ENCODE measurements at regions not wholly inside any gene's neighbourhood (a gene's known extent, or its start where the extent isn't known, plus 50 kb on each side); places are given as distances from the start of the nearest gene placed in this dataset.
A peak's percentile ranks its signal among the peaks of the same experiment; 100 is the strongest.
"Not testable (repeated sequence)": the region's sequence is repeated elsewhere in the genome, so short reads cannot be mapped to it uniquely, and the experiment has no call there.

DNA sequence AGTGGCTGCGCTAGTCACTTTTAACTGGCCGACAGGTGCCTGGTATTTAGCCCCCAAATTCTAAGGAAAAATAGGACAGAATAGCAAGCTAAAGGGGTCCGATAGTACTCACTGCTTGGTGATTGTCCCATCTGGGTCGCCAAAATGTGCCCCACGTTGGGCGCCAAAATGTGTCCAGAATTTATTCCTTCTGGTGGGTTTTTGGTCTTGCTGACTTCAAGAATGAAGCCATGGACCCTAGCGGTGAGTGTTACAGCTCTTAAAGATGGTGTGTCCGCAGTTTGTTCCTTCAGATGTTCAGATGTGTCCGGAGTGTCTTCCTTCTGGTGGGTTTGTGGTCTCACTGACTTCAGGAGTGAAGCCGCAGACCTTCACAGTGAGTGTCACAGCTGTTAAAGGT, 144.8 kb upstream of the XIRP2 start:
- DNase-seq = peak in 2 of 5 donors; percentile 2 to 4
- H3K36me3 ChIP-seq (ENCODE audit: insufficient read depth, low read length); H3K36me3 Mint-ChIP-seq; H3K27ac Mint-ChIP-seq; H3K27me3 Mint-ChIP-seq; CTCF ChIA-PET (ENCODE audit: partially characterized antibody); H3K4me1 ChIP-seq (ENCODE audit: insufficient read depth, low read length); H3K27me3 ChIP-seq (ENCODE audit: insufficient read depth, low read length); POLR2A ChIA-PET (ENCODE audit: partially characterized antibody); H3K4me1 Mint-ChIP-seq; intact Hi-C loops (cut with micrococcal nuclease); H3K4me3 ChIP-seq (ENCODE audit: low read length in 2 of 2); H3K4me3 Mint-ChIP-seq; H3K27ac ChIP-seq (ENCODE audit: low read depth, low read length): not testable (repeated sequence)
- peaks cover 10 to 24% of the 10 kb centered on the region in 2 donors for H3K9me3 ChIP-seq (ENCODE audit: control insufficient read depth in 1 of 2, low read length in 2 of 2)
- H3K9me3 Mint-ChIP-seq = peaks cover 2 to 75% (median 46%) of the 10 kb centered on the region in 8 donors

DNA sequence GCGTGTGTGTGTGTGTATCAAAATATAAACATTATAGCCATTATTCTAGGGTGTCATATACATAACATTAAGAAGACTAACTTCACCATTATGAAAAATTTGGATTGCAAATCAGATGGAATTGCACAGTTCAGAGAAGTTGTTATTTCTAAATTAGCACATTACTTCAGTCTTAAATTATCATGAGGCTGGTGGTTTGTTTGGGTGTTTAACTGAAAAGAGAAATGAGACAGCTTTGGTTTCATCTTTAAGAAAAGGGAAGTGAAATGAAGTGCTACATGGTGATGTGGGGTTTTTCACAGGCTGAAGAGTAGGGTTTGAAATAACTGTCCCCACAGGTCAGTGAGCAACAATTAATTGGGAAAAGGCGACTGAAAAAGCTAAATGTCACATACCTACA, 161.2 kb upstream of the XIRP2 start:
- Mint-ChIP-seq H3K27me3 (no peaks in the 10 kb centered on the region), H3K9me3 (peaks cover 2 to 31% (median 9%) of the 10 kb centered on the region in 8 donors), H3K4me1 (no peaks in the 10 kb centered on the region), H3K27ac (no peak overlapping the region), H3K4me3 (no peak overlapping the region), H3K36me3 (no peaks in the 10 kb centered on the region)
- no peaks in the 10 kb centered on the region for H3K9me3 ChIP-seq (ENCODE audit: control insufficient read depth in 1 of 2, low read length in 2 of 2)
- ChIA-PET POLR2A (ENCODE audit: partially characterized antibody) (no interaction called here), CTCF (ENCODE audit: partially characterized antibody) (no interaction called here)
- no peak overlapping the region for H3K4me3 ChIP-seq (ENCODE audit: low read length in 2 of 2)
- H3K27ac ChIP-seq (ENCODE audit: low read depth, low read length) = no peak overlapping the region
- no peaks in the 10 kb centered on the region for H3K36me3 ChIP-seq (ENCODE audit: insufficient read depth, low read length)
- DNase-seq = no peak
- no peaks in the 10 kb centered on the region for H3K4me1 ChIP-seq (ENCODE audit: insufficient read depth, low read length)
- H3K27me3 ChIP-seq (ENCODE audit: insufficient read depth, low read length) = no peaks in the 10 kb centered on the region
- intact Hi-C loops (cut with micrococcal nuclease) = no loop called here

DNA sequence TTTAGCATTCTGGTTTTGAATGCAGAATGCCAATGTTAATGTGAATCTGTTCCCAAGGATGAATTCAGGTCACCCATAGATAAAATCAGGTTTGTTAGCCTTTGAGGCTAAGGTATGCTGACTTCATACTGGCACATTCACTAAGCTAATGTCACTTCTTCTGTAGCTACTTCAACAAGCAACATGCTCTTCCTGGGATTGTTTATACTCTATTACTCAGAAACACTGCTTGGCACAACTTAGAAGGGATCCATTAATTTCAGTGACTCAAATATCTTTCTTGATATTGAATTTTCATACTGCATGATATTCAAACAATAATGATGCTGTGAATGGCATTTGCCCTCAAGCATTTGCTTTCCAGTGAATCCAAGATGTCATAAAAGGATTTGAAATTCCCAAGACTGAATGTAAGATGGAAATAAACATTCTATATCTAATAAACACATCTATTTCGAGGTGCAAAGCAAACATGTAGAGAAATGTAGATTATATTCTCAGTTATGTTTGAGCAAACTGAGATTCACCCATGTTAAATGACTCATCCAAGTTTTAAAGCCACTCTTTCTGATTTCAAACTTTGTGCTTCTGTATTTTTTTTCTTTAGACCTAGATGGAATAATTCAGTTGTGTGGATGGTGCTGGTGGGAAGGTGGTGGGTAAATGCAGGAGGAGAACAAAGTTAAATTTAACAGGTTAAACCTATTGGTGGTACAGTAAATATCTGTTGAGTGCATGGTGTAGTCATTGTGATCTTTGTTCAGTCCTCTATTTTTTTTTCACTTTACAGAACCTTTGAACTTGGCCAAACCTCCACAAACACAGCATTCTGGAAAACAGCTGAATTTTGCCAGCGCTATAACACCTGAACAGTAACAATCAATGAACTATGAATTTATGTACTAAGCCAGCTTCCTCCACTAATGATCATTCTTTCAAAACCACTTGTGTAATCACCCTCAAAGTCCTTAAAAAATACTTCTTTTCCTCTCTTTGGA, 162.1 kb upstream of the XIRP2 start:
- Mint-ChIP-seq H3K36me3 (no peaks in the 10 kb centered on the region), H3K4me3 (no peak overlapping the region), H3K27me3 (no peaks in the 10 kb centered on the region), H3K27ac (no peak overlapping the region), H3K9me3 (peaks cover 2 to 34% (median 9%) of the 10 kb centered on the region in 8 donors), H3K4me1 (no peaks in the 10 kb centered on the region)
- Histone ChIP-seq H3K4me1 (ENCODE audit: insufficient read depth, low read length) (no peaks in the 10 kb centered on the region), H3K9me3 (ENCODE audit: control insufficient read depth in 1 of 2, low read length in 2 of 2) (no peaks in the 10 kb centered on the region), H3K36me3 (ENCODE audit: insufficient read depth, low read length) (no peaks in the 10 kb centered on the region), H3K4me3 (ENCODE audit: low read length in 2 of 2) (no peak overlapping the region), H3K27ac (ENCODE audit: low read depth, low read length) (no peak overlapping the region), H3K27me3 (ENCODE audit: insufficient read depth, low read length) (no peaks in the 10 kb centered on the region)
- DNase-seq = no peak
- intact Hi-C loops (cut with micrococcal nuclease) = no loop called here
- ChIA-PET POLR2A (ENCODE audit: partially characterized antibody) (no interaction called here), CTCF (ENCODE audit: partially characterized antibody) (no interaction called here)

DNA sequence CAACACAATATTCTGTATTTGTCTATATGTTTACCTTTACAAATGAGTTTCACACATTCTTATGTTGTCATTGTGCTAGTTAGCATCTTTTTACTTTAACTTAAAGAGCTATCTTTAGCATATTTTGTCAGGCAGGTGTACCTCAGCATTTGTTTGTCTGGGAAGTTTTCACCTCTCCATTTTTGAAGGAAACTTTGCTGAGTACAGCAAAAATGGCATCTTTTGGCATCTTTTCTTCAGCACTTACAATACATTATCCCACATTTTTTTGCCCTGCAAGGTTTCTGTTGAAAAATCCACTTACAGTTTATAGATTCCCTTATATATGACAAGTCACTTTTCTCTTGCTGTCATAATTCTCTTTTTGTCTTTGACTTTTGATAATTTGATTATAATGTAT, 171.3 kb upstream of the XIRP2 start:
- Mint-ChIP-seq H3K27me3 (peaks cover 0 to 1% of the 10 kb centered on the region in 2 donors), H3K4me3 (no peak overlapping the region), H3K36me3 (no peaks in the 10 kb centered on the region), H3K27ac (no peak overlapping the region), H3K9me3 (peaks cover 0 to 18% (median 7%) of the 10 kb centered on the region in 8 donors), H3K4me1 (no peaks in the 10 kb centered on the region)
- intact Hi-C loops (cut with micrococcal nuclease) = no loop called here
- no peak overlapping the region for H3K27ac ChIP-seq (ENCODE audit: low read depth, low read length)
- H3K36me3 ChIP-seq (ENCODE audit: insufficient read depth, low read length) = no peaks in the 10 kb centered on the region
- ChIA-PET CTCF (ENCODE audit: partially characterized antibody) (no interaction called here), POLR2A (ENCODE audit: partially characterized antibody) (no interaction called here)
- DNase-seq = no peak
- no peaks in the 10 kb centered on the region for H3K4me1 ChIP-seq (ENCODE audit: insufficient read depth, low read length)
- H3K9me3 ChIP-seq (ENCODE audit: control insufficient read depth in 1 of 2, low read length in 2 of 2) = no peaks in the 10 kb centered on the region
- no peaks in the 10 kb centered on the region for H3K27me3 ChIP-seq (ENCODE audit: insufficient read depth, low read length)
- no peak overlapping the region for H3K4me3 ChIP-seq (ENCODE audit: low read length in 2 of 2)

DNA sequence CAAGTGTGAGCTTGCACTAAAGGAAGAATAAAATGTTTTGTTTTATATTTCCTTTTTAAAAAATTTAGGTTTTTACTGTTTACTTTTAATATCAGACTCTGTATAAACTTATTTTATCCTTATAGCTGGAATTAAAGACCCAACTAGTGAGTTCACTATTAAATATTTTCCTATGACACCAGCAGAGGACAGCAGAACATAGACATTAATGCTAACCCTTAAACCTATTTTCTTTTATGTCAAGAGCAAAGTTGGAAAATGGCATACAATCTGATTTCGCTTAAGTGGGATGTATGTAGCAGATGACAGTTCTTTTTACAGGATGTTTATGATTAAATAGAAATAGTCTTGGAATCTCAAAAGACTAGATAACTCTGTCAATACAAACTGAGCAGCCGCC, 188.2 kb upstream of the XIRP2 start:
- Mint-ChIP-seq H3K27ac (no peak overlapping the region), H3K4me3 (no peak overlapping the region), H3K4me1 (no peaks in the 10 kb centered on the region), H3K36me3 (no peaks in the 10 kb centered on the region), H3K9me3 (peaks cover 0 to 4% (median 0%) of the 10 kb centered on the region in 8 donors), H3K27me3 (no peaks in the 10 kb centered on the region)
- intact Hi-C loops (cut with micrococcal nuclease) = no loop called here
- ChIA-PET POLR2A (ENCODE audit: partially characterized antibody) (no interaction called here), CTCF (ENCODE audit: partially characterized antibody) (no interaction called here)
- H3K4me1 ChIP-seq (ENCODE audit: insufficient read depth, low read length) = no peaks in the 10 kb centered on the region
- H3K27me3 ChIP-seq (ENCODE audit: insufficient read depth, low read length) = no peaks in the 10 kb centered on the region
- no peak overlapping the region for H3K27ac ChIP-seq (ENCODE audit: low read depth, low read length)
- H3K9me3 ChIP-seq (ENCODE audit: control insufficient read depth in 1 of 2, low read length in 2 of 2) = no peaks in the 10 kb centered on the region
- no peak overlapping the region for H3K4me3 ChIP-seq (ENCODE audit: low read length in 2 of 2)
- H3K36me3 ChIP-seq (ENCODE audit: insufficient read depth, low read length) = no peaks in the 10 kb centered on the region
- no peak for DNase-seq

DNA sequence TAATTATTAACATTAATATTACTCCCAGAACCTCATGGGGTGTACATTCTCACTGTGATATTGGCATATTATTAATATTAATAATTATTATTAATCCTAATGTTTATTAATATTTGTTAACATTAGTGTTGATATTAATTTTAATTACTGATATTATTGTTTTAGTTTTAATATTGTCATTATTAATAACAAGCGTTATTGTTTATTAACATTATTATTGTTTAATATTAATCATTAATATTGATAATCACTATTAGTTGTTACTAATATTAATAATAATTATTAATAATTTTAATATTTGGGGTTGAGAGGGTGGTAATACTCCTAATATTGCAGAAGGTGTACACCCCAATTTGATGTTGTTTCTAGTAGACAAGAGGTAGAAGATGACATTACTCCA, 193.1 kb upstream of the XIRP2 start:
- intact Hi-C loops (cut with micrococcal nuclease) = no loop called here
- DNase-seq = no peak

DNA sequence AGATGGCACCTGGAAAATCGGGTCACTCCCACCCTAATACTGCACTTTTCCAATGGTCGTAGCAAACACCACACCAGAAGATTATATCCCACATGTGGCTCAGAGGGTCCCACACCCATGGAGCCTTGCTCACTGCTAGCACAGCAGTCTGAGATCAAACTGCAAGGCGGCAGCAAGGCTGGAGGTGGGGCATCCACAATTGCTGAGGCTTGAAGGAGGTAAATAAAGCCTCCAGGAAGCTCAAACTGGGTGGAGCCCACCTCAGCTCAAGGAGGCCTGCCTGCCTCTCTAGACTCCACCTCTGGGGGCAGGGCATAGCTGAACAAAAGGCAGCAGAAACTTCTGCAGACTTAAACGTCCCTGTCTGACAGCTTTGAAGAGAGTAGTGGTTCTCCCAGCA, 192.0 kb upstream of the SCN7A start:
- DNase-seq; H3K27me3 Mint-ChIP-seq; H3K9me3 ChIP-seq (ENCODE audit: control insufficient read depth in 1 of 2, low read length in 2 of 2); H3K4me1 ChIP-seq (ENCODE audit: insufficient read depth, low read length); H3K4me3 Mint-ChIP-seq; H3K36me3 ChIP-seq (ENCODE audit: insufficient read depth, low read length); H3K27ac ChIP-seq (ENCODE audit: low read depth, low read length); H3K4me1 Mint-ChIP-seq; H3K27ac Mint-ChIP-seq; H3K4me3 ChIP-seq (ENCODE audit: low read length in 2 of 2); CTCF ChIA-PET (ENCODE audit: partially characterized antibody); intact Hi-C loops (cut with micrococcal nuclease); H3K36me3 Mint-ChIP-seq; POLR2A ChIA-PET (ENCODE audit: partially characterized antibody); H3K27me3 ChIP-seq (ENCODE audit: insufficient read depth, low read length): not testable (repeated sequence)
- peaks cover 0 to 16% (median 9%) of the 10 kb centered on the region in 8 donors for H3K9me3 Mint-ChIP-seq

More for the DNA sequence above, 193.1 kb upstream of the XIRP2 start:
- Mint-ChIP-seq H3K36me3 (no peaks in the 10 kb centered on the region), H3K4me1 (no peaks in the 10 kb centered on the region), H3K9me3 (peaks cover 0 to 14% (median 8%) of the 10 kb centered on the region in 8 donors), H3K4me3 (no peak overlapping the region), H3K27ac (no peak overlapping the region), H3K27me3 (no peaks in the 10 kb centered on the region)
- Histone ChIP-seq H3K36me3 (ENCODE audit: insufficient read depth, low read length) (no peaks in the 10 kb centered on the region), H3K27me3 (ENCODE audit: insufficient read depth, low read length) (no peaks in the 10 kb centered on the region), H3K27ac (ENCODE audit: low read depth, low read length) (no peak overlapping the region), H3K9me3 (ENCODE audit: control insufficient read depth in 1 of 2, low read length in 2 of 2) (no peaks in the 10 kb centered on the region), H3K4me1 (ENCODE audit: insufficient read depth, low read length) (no peaks in the 10 kb centered on the region), H3K4me3 (ENCODE audit: low read length in 2 of 2) (no peak overlapping the region)
- ChIA-PET CTCF (ENCODE audit: partially characterized antibody) (no interaction called here), POLR2A (ENCODE audit: partially characterized antibody) (no interaction called here)
